Fibroblast of mammary gland (primary cell): ENCODE measurements at regions not wholly inside any gene's neighbourhood (a gene's known extent, or its start where the extent isn't known, plus 50 kb on each side); places are given as distances from the start of the nearest gene placed in this dataset.

Experiments used
- DNase-seq: peaks from one replicate; pipeline ENCODE4 v3.0.0-alpha.2; 2010; ENCODE audit warnings: low read depth
- H3K4me3 ChIP-seq: 2 replicates; pipeline ENCODE4 v1.5.1; 2011; ENCODE audit warnings: low read depth, mild to moderate bottlenecking, low read length, moderate library complexity; ENCODE audit not compliant: control insufficient read depth
- CTCF ChIP-seq: conservative IDR thresholded peaks from 2 replicates; pipeline ENCODE4 v1.5.1; 2011; ENCODE audit warnings: low read depth, low read length, inconsistent platforms; ENCODE audit not compliant: control insufficient read depth, insufficient read depth

- peak; percentile 7 for DNase-seq
- H3K4me3 ChIP-seq = no peak overlapping the region
- TF ChIP-seq CTCF = no peak
These were observed 54.5 kb upstream of the GABRA2 start for GRCh38 chr4:46444318-46445000.

DNA sequence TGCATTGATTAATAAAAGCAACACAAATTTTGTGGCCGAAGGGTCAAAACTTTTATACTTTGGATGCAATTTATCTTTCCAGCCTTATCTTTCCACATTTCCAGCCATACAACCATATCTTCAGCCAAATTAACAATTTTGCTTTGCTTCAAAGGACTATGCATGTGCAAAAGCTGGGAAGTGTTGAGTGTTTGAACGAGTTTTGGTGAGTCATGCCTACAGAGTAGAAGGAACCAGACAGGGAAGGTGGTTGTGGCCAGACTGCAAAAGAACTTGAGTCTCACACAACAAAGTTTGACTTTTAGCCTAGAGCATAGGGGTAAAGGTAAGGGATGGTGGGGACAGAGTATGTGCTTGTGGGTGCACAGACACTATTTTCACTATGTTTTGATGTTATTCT, 53.0 kb upstream of the GABRA2 start:
- H3K4me3 ChIP-seq = no peak overlapping the region
- no peak for TF ChIP-seq CTCF
- peak; percentile 17 for DNase-seq

DNA sequence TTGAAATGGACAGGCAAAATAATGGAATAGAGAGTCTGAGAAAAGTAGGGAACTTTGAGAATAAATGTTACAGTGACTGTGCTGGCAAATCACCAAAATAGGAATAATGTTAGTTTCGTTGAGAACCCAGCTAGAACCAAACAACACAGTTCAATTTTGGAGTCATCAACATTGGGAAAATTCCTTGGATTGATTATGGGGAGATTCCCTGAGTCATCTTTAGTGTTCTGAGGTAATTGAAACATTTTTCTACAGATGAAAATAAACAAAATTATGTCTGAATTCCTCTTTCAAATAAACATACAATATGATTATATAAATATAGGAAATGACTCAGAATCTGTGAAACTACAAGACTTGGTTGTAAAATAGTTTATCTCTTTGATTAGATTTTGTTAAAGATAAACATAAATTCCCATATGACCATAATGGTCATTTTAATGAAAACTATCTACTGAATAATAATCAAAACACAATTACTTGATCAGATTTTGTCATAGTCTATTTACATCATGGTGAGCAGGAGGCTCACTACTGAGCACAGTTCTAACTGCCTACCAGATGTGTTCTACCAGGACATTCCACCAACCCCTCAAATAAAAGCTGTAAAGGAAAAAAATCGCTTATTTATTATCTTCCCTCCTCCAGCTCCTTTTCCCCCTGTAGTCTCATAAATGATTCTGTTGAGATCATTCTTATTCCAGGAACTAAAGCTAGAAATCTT, 51.4 kb upstream of the GABRA2 start:
- H3K4me3 ChIP-seq = no peak overlapping the region
- TF ChIP-seq CTCF = no peak
- peak; percentile 42 for DNase-seq
